ENCODE measurements at regions not wholly inside any gene's neighbourhood (a gene's known extent, or its start where the extent isn't known, plus 50 kb on each side); places are given as distances from the start of the nearest gene placed in this dataset.

DNA sequence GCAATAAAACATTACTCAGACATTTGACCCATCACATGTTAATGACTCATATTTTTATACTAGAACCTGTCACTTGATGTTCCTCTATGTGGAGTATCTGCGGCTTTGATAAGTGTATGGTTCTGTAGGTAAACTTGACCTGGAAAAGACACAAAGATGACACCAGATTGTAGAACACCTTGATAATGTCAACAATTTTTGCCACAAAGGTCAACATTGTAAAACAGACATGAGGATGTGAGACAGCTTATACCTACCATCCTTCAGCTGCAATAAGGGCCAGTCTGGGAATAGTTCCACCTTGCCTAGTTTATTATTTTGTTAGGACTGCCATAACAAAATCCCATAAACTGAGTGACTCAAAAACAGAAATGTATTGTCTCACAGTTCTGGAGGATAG is 202.4 kb downstream of the LMBRD1 start:
- no peak for DNase-seq
- Histone ChIP-seq H3K36me3 (no peaks in the 10 kb centered on the region), H3K27me3 (no peaks in the 10 kb centered on the region), H3K4me3 (ENCODE audit: low read depth, low read length) (no peak overlapping the region), H3K9me3 (no peaks in the 10 kb centered on the region), H3K4me1 (no peaks in the 10 kb centered on the region; the same call in 1 of the 2 replicates)
- TF ChIP-seq, protein P1, sequence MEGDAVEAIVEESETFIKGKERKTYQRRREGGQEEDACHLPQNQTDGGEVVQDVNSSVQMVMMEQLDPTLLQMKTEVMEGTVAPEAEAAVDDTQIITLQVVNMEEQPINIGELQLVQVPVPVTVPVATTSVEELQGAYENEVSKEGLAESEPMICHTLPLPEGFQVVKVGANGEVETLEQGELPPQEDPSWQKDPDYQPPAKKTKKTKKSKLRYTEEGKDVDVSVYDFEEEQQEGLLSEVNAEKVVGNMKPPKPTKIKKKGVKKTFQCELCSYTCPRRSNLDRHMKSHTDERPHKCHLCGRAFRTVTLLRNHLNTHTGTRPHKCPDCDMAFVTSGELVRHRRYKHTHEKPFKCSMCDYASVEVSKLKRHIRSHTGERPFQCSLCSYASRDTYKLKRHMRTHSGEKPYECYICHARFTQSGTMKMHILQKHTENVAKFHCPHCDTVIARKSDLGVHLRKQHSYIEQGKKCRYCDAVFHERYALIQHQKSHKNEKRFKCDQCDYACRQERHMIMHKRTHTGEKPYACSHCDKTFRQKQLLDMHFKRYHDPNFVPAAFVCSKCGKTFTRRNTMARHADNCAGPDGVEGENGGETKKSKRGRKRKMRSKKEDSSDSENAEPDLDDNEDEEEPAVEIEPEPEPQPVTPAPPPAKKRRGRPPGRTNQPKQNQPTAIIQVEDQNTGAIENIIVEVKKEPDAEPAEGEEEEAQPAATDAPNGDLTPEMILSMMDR (IDR thresholded peaks at IDR 0.05; ENCODE audit: low read depth, low read length): no peak

DNA sequence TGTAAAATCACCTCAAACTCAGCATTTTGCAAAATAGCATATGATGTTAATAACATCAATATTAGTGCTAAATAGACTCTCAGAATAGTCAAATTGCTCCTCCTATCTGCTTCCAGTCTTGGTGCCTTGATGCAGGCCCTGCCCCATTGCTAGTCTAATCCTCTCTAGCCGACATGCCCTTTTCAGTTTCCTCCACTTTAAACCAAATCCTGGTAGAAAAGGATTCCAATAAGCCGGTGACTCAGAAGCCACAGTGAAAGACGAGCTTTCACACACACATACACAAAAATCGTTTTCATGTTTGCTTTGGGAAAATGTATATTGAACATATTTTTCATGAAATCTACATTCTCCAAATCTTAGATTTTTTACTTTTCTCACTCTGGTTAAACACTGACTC is 203.1 kb downstream of the LMBRD1 start:
- Histone ChIP-seq H3K9me3 (no peaks in the 10 kb centered on the region), H3K4me3 (ENCODE audit: low read depth, low read length) (no peak overlapping the region), H3K4me1 (no peaks in the 10 kb centered on the region; the same call in 1 of the 2 replicates), H3K36me3 (no peaks in the 10 kb centered on the region), H3K27me3 (no peaks in the 10 kb centered on the region)
- TF ChIP-seq, protein P1 (IDR thresholded peaks at IDR 0.05; ENCODE audit: low read depth, low read length): no peak
- DNase-seq: no peak

DNA sequence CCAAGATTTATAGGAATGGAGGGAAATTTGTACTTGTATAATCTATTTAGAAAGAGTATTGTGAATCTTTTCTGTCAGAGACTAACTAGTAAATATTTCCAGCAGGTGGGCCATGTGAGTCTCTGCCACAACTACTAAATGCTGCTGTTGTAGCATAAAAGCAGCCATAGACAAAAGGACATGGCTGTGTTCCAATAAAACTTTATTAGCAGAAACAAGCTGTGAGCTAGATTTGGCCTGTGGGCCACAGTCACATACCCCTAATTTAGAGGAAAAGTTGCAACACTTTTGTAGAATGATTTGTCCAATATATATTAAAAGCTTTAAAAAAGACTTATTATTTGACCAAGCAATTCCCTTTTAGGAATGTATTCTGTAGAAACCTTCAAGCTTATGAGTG is 207.2 kb downstream of the LMBRD1 start:
- Histone ChIP-seq H3K9me3 (no peaks in the 10 kb centered on the region), H3K4me3 (ENCODE audit: low read depth, low read length) (no peak overlapping the region), H3K27me3 (no peaks in the 10 kb centered on the region), H3K36me3 (no peaks in the 10 kb centered on the region), H3K4me1 (peaks cover 9% of the 10 kb centered on the region)
- TF ChIP-seq, protein P1 (IDR thresholded peaks at IDR 0.05; ENCODE audit: low read depth, low read length): no peak
- no peak for DNase-seq

DNA sequence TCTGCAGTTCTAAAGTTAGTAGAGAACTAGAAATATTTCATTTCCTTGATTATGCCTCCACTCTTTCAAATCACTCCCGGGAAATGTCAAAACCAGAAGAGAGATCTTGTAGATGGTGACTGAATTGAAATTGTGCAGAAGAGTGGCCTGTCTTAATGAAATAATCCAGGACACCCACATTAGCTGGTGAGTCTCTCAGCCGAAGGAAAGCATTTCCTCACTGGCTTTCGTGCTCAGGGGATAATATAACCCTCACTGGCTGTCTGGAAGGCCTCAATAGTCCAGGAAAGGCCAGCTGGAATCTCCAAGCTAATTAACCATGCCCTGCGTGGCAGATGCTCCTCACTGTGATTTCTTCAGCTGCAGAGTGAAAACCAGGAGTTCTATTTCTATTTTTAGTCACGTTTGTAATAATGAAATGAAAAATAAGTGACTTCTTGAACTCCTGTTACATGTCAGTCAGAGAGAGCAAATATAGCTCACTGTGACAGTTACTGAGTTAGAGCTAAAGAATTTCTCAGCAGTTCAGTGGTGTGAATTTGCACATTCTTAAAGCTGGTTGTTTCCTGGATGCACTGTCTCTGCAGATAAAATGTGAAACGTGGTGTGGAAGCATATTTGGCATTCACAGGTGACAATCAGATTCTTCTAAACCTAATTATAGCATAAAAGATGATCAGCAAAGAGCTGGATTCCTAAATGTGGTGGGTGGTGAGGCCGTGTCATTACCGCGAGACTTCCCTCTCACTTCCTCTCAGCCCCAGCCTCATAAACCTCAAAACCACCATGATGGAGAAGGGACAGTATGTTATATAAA is 211.7 kb downstream of the LMBRD1 start:
- peak; percentile 88 for DNase-seq
- H3K36me3 ChIP-seq: no peaks in the 10 kb centered on the region
- TF ChIP-seq, protein P1 (IDR thresholded peaks at IDR 0.05; ENCODE audit: low read depth, low read length): no peak
- no peaks in the 10 kb centered on the region for H3K27me3 ChIP-seq
- peak overlapping the region; percentile 40 for H3K4me3 ChIP-seq (ENCODE audit: low read depth, low read length)
- H3K9me3 ChIP-seq: no peaks in the 10 kb centered on the region
- peaks cover 17% of the 10 kb centered on the region for H3K4me1 ChIP-seq

DNA sequence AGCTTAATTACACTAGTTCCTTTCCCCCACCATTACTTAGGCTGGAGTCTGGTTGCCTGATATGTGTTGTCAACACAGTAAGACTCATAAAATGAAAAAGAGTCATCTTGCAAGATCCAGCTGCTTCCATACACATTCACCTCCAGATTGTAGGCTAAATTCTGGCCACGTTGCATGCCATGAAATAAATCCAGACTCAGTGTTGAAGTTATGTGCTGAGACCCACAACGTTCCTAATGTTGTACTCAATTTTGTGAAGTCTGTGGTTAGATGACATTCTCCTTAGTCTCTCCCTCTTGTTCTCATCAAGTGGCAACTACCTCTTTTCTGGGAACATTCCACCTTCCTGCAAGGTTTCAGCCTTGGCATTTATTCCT is 212.3 kb downstream of the LMBRD1 start:
- Histone ChIP-seq H3K9me3 (no peaks in the 10 kb centered on the region), H3K4me1 (peaks cover 17% of the 10 kb centered on the region), H3K27me3 (no peaks in the 10 kb centered on the region), H3K4me3 (ENCODE audit: low read depth, low read length) (peak overlapping the region; percentile 7; the same call in 1 of the 2 replicates), H3K36me3 (no peaks in the 10 kb centered on the region)
- TF ChIP-seq, protein P1 (IDR thresholded peaks at IDR 0.05; ENCODE audit: low read depth, low read length): no peak
- no peak for DNase-seq

DNA sequence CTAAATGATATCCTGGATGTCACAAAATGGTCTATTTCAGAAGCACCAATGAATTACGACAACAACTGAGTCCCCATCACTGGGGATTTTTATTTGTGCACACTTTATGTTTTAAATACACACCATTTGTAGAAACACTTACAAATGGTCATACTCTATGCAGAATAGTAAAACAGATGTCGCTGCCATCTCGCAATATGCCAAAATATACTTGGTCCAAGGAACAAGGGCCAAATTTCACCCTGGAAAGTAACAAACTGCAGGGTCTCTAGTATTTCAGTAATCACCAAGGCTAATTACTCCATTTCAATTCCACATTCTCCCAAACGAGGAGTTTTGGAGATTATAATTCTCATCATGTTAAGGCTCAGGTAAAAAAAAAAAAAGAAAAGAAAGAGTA is 215.2 kb downstream of the LMBRD1 start:
- Histone ChIP-seq H3K36me3 (no peaks in the 10 kb centered on the region), H3K4me1 (peaks cover 26% of the 10 kb centered on the region), H3K27me3 (no peaks in the 10 kb centered on the region), H3K4me3 (ENCODE audit: low read depth, low read length) (no peak overlapping the region), H3K9me3 (no peaks in the 10 kb centered on the region)
- TF ChIP-seq, protein P1 (IDR thresholded peaks at IDR 0.05; ENCODE audit: low read depth, low read length): no peak
- DNase-seq: no peak

All from BE2C (cell line).